Neural cell (in vitro differentiated cells): ENCODE measurements at regions not wholly inside any gene's neighbourhood (a gene's known extent, or its start where the extent isn't known, plus 50 kb on each side); places are given as distances from the start of the nearest gene placed in this dataset.

ENCODE experiments used
- H2AFZ ChIP-seq: fragments of 200-600, 300-800 bp; sonication (generic), shearing (Covaris generic); 2 replicates; pipeline ENCODE4 v1.6.0; 2014; ENCODE audit warnings: low read depth, mild to moderate bottlenecking, antibody characterized with exemption, low read length, moderate library complexity
- H3F3A ChIP-seq: fragments of 200-600 bp; shearing (Covaris generic); 2 replicates; pipeline ENCODE4 v1.6.1; 2016; ENCODE audit warnings: mild to moderate bottlenecking, moderate library complexity, mixed read lengths, antibody characterized with exemption, low read length; ENCODE audit not compliant: insufficient read depth, poor library complexity, severe bottlenecking
- H3K27ac ChIP-seq: fragments of 200-600, 300-800 bp; sonication (generic), shearing (Covaris generic); 2 replicates; pipeline ENCODE4 v1.5.1; 2014; ENCODE audit warnings: mild to moderate bottlenecking, low read length, moderate library complexity
- H3K27me3 ChIP-seq: fragments of 300-800, 200-600 bp; sonication (generic), shearing (Covaris generic); 2 replicates; pipeline ENCODE4 v1.6.0; 2014; ENCODE audit warnings: mild to moderate bottlenecking, low read depth, low read length, moderate library complexity; ENCODE audit not compliant: insufficient read depth
- H3K36me3 ChIP-seq: fragments of 300-800, 200-600 bp; sonication (generic), shearing (Covaris generic); 2 replicates; pipeline ENCODE4 v1.5.1; 2014; ENCODE audit warnings: mild to moderate bottlenecking, antibody characterized with exemption, low read length, moderate library complexity; ENCODE audit not compliant: insufficient read depth
- H3K4me2 ChIP-seq: fragments of 300-800, 200-600 bp; sonication (generic), shearing (Covaris generic); 2 replicates; pipeline ENCODE4 v1.6.0; 2014; ENCODE audit warnings: mild to moderate bottlenecking, low read length
- H3K4me3 ChIP-seq: fragments of 300-800, 200-600 bp; sonication (generic), shearing (Covaris generic); 2 replicates; pipeline ENCODE4 v1.5.1; 2014; ENCODE audit warnings: mild to moderate bottlenecking, low read length, moderate library complexity
- H3K79me2 ChIP-seq: fragments of 200-600 bp; shearing (Covaris generic); replicated peaks from 2 replicates; pipeline ENCODE4 v1.6.0; 2014; ENCODE audit warnings: mild to moderate bottlenecking, low read length, moderate library complexity; ENCODE audit not compliant: insufficient read depth
- H3K9ac ChIP-seq: fragments of 300-800, 200-600 bp; sonication (generic), shearing (Covaris generic); 2 replicates; pipeline ENCODE4 v1.6.1; 2016; ENCODE audit warnings: mild to moderate bottlenecking, low read length, mixed read lengths
- H3K9me2 ChIP-seq: fragments of 200-600 bp; shearing (Covaris generic); 2 replicates; pipeline ENCODE4 v1.6.1; 2016; ENCODE audit warnings: mild to moderate bottlenecking, low read length, mixed read lengths; ENCODE audit not compliant: insufficient read depth
- H3K9me3 ChIP-seq: fragments of 200-600, 300-800 bp; sonication (generic), shearing (Covaris generic); 2 replicates; pipeline ENCODE4 v1.6.1; 2016; ENCODE audit warnings: mild to moderate bottlenecking, mixed run types, low read length, moderate library complexity, mixed read lengths
- H4K20me1 ChIP-seq: fragments of 200-600 bp; shearing (Covaris generic); 2 replicates; pipeline ENCODE4 v1.6.1; 2016; ENCODE audit warnings: mild to moderate bottlenecking, mixed run types; ENCODE audit not compliant: insufficient read depth
- EP300 ChIP-seq: fragments of 450-650 bp; conservative IDR thresholded peaks from 2 replicates; pipeline ENCODE4 v1.6.1; 2014; ENCODE audit warnings: antibody characterized with exemption, mild to moderate bottlenecking, moderate library complexity; ENCODE audit not compliant: poor library complexity, severe bottlenecking
- EZH2 ChIP-seq: fragments of 200-600, 300-800 bp; shearing (Covaris generic), sonication (generic); IDR thresholded peaks from 2 replicates; pipeline ENCODE4 v1.6.1; 2014; ENCODE audit warnings: antibody characterized with exemption, low read length, borderline replicate concordance, mild to moderate bottlenecking; ENCODE audit not compliant: insufficient read depth, poor library complexity, severe bottlenecking
- MXI1 ChIP-seq: fragments of 450-650 bp; conservative IDR thresholded peaks from 2 replicates; pipeline ENCODE4 v1.6.1; 2014; ENCODE audit warnings: antibody characterized with exemption, mild to moderate bottlenecking; ENCODE audit not compliant: poor library complexity, severe bottlenecking
- POLR2AphosphoS5 ChIP-seq: IDR thresholded peaks from 2 replicates; pipeline ENCODE4 v1.6.1; 2012
- RAD21 ChIP-seq: fragments of 450-650 bp; conservative IDR thresholded peaks from 2 replicates; pipeline ENCODE4 v1.6.1; 2014; ENCODE audit warnings: antibody characterized with exemption, mild to moderate bottlenecking, moderate library complexity
- SMC3 ChIP-seq: fragments of 450-650 bp; conservative IDR thresholded peaks from 2 replicates; pipeline ENCODE4 v1.6.1; 2014; ENCODE audit warnings: antibody characterized with exemption, mild to moderate bottlenecking, moderate library complexity; ENCODE audit not compliant: poor library complexity
- TAF1 ChIP-seq: IDR thresholded peaks from 2 replicates; pipeline ENCODE4 v1.6.1; 2012; ENCODE audit warnings: low read depth
- TF ChIP-seq, protein P1 (sequence below): IDR thresholded peaks from 2 replicates; pipeline ENCODE4 v1.6.1; 2012; ENCODE audit warnings: borderline replicate concordance
- TF ChIP-seq, protein P2 (sequence below): fragments of 450-650 bp; IDR thresholded peaks from 2 replicates; pipeline ENCODE4 v1.5.1; 2014; ENCODE audit warnings: antibody characterized with exemption, mild to moderate bottlenecking, moderate library complexity; ENCODE audit not compliant: poor library complexity, severe bottlenecking

DNA sequence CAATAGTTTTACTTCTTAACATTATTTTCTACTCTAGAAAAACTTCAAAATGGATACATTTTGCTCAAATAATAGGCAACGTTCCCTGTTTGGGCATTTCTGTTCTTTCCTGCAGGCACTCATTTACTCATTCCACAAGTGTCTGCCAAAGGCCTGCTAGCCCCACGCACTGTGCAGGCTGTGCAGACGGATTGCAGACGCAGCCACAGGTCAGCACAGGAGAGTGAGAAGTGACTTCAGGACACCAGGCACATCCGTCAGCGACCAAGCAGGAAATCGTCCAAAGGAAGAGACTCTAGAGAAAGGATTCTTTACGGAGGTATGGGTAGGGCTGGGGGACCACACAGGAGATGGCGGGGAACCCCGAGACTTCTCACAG lies 103.0 kb upstream of the AGAP1 start:
- no peak overlapping the region for H3K4me2 ChIP-seq
- no peak overlapping the region for H2AFZ ChIP-seq
- TF ChIP-seq, protein P1, sequence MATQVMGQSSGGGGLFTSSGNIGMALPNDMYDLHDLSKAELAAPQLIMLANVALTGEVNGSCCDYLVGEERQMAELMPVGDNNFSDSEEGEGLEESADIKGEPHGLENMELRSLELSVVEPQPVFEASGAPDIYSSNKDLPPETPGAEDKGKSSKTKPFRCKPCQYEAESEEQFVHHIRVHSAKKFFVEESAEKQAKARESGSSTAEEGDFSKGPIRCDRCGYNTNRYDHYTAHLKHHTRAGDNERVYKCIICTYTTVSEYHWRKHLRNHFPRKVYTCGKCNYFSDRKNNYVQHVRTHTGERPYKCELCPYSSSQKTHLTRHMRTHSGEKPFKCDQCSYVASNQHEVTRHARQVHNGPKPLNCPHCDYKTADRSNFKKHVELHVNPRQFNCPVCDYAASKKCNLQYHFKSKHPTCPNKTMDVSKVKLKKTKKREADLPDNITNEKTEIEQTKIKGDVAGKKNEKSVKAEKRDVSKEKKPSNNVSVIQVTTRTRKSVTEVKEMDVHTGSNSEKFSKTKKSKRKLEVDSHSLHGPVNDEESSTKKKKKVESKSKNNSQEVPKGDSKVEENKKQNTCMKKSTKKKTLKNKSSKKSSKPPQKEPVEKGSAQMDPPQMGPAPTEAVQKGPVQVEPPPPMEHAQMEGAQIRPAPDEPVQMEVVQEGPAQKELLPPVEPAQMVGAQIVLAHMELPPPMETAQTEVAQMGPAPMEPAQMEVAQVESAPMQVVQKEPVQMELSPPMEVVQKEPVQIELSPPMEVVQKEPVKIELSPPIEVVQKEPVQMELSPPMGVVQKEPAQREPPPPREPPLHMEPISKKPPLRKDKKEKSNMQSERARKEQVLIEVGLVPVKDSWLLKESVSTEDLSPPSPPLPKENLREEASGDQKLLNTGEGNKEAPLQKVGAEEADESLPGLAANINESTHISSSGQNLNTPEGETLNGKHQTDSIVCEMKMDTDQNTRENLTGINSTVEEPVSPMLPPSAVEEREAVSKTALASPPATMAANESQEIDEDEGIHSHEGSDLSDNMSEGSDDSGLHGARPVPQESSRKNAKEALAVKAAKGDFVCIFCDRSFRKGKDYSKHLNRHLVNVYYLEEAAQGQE, result no peak
- TF ChIP-seq TAF1 (no peak), POLR2AphosphoS5 (no peak)
- TF ChIP-seq, protein P2, sequence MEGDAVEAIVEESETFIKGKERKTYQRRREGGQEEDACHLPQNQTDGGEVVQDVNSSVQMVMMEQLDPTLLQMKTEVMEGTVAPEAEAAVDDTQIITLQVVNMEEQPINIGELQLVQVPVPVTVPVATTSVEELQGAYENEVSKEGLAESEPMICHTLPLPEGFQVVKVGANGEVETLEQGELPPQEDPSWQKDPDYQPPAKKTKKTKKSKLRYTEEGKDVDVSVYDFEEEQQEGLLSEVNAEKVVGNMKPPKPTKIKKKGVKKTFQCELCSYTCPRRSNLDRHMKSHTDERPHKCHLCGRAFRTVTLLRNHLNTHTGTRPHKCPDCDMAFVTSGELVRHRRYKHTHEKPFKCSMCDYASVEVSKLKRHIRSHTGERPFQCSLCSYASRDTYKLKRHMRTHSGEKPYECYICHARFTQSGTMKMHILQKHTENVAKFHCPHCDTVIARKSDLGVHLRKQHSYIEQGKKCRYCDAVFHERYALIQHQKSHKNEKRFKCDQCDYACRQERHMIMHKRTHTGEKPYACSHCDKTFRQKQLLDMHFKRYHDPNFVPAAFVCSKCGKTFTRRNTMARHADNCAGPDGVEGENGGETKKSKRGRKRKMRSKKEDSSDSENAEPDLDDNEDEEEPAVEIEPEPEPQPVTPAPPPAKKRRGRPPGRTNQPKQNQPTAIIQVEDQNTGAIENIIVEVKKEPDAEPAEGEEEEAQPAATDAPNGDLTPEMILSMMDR, result no peak
- no peaks in the 10 kb centered on the region for H4K20me1 ChIP-seq
- no peak overlapping the region for H3K9ac ChIP-seq
- no peaks in the 10 kb centered on the region for H3F3A ChIP-seq
- no peaks in the 10 kb centered on the region for H3K9me2 ChIP-seq
- no peaks in the 10 kb centered on the region for H3K79me2 ChIP-seq
- no peaks in the 10 kb centered on the region for H3K9me3 ChIP-seq
- H3K36me3 ChIP-seq, result no peaks in the 10 kb centered on the region
- H3K4me3 ChIP-seq, result no peak overlapping the region
- H3K27me3 ChIP-seq, result no peaks in the 10 kb centered on the region
- H3K27ac ChIP-seq, result no peak overlapping the region

DNA sequence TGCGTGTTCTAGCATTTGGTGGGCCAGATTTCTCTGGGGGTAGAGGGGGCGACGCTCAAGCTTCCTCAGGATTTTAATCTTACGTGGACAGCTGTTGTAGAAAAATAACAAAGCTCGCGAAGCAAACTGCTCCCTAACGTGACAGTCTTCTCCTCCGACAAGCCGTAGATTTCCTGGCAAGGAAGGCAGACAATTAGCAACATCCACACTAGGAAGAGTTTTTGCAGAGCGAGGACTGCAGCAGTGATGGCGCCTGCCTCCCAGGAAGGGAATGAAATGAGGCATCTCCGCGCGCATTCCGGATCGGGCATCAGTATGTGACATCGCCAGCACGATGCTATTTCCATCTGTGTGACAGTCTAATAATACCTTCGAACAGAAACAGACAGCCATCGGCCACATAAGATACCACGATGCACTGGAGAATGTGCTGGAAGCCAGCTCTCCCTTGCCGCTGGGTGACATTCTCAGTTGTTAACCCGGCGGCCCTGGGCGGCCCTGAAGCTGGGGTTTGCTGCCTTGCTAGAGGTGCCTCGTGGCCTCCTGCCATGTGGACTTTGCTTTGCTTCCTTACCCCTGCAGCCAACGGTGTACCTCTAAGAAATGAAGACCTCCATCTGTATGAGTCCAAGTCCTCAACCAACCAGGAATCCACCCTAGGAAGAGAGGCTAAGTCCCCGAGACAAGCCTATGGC lies 101.8 kb upstream of the AGAP1 start:
- Histone ChIP-seq H3K4me2 (no peak overlapping the region), H3K9me3 (no peaks in the 10 kb centered on the region), H3K9me2 (no peaks in the 10 kb centered on the region), H3K27me3 (no peaks in the 10 kb centered on the region), H3K4me3 (peak overlapping the region; percentile 19), H4K20me1 (no peaks in the 10 kb centered on the region), H3K79me2 (no peaks in the 10 kb centered on the region), H3K9ac (peak overlapping the region; percentile 20), H3K36me3 (no peaks in the 10 kb centered on the region), H3F3A (no peaks in the 10 kb centered on the region), H3K27ac (peak overlapping the region; percentile 66), H2AFZ (no peak overlapping the region)
- TF ChIP-seq RAD21, result no peak
- no peak for TF ChIP-seq SMC3
- TF ChIP-seq POLR2AphosphoS5, result peak; percentile 67
- TF ChIP-seq, protein P2, result no peak
- TF ChIP-seq EP300, result peak; percentile 35
- TF ChIP-seq, protein P1, result peak; percentile 100
- no peak for TF ChIP-seq EZH2
- no peak for TF ChIP-seq TAF1
- no peak for TF ChIP-seq MXI1
